ENCODE measurements at regions not wholly inside any gene's neighbourhood (a gene's known extent, or its start where the extent isn't known, plus 50 kb on each side); places are given as distances from the start of the nearest gene placed in this dataset.

DNA sequence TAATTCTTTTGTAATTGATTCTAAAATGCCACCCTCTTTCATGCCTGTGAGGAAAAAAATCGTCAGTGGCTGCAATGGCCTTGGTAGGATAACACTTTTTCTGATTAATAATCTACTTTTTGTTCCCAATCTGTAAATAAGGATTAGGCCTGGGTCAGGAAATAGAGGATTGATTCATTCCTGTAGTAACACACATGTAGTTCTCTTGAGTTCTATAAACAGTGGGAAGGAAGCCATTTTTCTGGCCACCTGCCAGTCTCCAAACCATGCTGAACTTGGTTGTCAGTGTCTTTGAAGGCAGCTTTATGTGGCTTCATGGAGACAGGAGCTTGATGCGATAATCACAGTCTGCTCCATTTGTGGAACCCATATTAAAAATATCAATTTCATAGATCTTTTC is 169.3 kb upstream of the NFE2L3 start:
- TF ChIP-seq, protein P1, sequence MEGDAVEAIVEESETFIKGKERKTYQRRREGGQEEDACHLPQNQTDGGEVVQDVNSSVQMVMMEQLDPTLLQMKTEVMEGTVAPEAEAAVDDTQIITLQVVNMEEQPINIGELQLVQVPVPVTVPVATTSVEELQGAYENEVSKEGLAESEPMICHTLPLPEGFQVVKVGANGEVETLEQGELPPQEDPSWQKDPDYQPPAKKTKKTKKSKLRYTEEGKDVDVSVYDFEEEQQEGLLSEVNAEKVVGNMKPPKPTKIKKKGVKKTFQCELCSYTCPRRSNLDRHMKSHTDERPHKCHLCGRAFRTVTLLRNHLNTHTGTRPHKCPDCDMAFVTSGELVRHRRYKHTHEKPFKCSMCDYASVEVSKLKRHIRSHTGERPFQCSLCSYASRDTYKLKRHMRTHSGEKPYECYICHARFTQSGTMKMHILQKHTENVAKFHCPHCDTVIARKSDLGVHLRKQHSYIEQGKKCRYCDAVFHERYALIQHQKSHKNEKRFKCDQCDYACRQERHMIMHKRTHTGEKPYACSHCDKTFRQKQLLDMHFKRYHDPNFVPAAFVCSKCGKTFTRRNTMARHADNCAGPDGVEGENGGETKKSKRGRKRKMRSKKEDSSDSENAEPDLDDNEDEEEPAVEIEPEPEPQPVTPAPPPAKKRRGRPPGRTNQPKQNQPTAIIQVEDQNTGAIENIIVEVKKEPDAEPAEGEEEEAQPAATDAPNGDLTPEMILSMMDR (conservative IDR thresholded peaks at IDR 0.05; ENCODE audit: low read depth) = no peak
- no peak for DNase-seq (ENCODE audit: low spot score)
- POLR2A ChIA-PET (ENCODE audit: low non-redundant PET) = no interaction called here
- no peak overlapping the region for H3K27ac ChIP-seq
- CTCF ChIA-PET = no interaction called here

DNA sequence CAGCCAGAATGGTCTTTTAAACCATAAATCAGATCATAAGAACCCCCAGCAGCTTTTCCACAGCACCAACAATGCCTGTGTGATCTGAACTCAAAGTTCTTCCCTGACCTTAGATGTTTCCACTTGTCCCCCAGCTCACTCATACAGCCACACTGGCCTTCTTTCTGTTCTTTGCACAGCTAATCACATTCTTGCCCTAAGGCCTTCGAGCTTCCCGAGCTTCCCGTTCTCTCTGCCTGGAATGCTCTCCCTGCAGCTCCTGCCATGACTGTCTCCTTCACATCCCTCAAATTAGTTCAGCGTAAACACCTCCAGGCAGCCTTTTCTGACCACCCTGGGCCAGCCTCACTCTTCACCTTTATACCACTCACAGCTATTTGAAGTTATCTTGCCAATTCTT is 166.8 kb upstream of the NFE2L3 start:
- no peak overlapping the region for H3K27ac ChIP-seq
- POLR2A ChIA-PET (ENCODE audit: low non-redundant PET) = no interaction called here
- TF ChIP-seq, protein P1 (conservative IDR thresholded peaks at IDR 0.05; ENCODE audit: low read depth) = no peak
- DNase-seq (ENCODE audit: low spot score) = no peak
- CTCF ChIA-PET = no interaction called here

DNA sequence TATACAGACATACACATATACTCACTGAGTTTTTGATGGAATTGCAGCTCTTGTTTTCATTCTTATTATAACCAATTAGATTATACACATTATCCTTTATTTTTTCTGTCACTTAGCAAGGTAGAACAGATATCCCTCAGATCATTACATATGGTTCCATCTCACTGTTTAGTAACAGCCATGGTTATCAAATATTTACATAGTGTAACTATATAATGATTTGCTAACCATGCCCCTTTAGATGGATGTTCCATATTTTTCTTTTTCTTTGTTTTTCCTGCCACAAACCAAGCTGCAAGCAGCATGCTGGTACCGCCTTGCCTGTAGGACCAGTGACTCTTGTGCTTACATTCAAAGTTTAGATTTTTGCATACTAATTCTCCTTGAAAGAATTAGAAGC is 163.4 kb upstream of the NFE2L3 start:
- POLR2A ChIA-PET (ENCODE audit: low non-redundant PET) = no interaction called here
- CTCF ChIA-PET = no interaction called here
- H3K27ac ChIP-seq = no peak overlapping the region
- TF ChIP-seq, protein P1 (conservative IDR thresholded peaks at IDR 0.05; ENCODE audit: low read depth) = no peak
- no peak for DNase-seq (ENCODE audit: low spot score)

DNA sequence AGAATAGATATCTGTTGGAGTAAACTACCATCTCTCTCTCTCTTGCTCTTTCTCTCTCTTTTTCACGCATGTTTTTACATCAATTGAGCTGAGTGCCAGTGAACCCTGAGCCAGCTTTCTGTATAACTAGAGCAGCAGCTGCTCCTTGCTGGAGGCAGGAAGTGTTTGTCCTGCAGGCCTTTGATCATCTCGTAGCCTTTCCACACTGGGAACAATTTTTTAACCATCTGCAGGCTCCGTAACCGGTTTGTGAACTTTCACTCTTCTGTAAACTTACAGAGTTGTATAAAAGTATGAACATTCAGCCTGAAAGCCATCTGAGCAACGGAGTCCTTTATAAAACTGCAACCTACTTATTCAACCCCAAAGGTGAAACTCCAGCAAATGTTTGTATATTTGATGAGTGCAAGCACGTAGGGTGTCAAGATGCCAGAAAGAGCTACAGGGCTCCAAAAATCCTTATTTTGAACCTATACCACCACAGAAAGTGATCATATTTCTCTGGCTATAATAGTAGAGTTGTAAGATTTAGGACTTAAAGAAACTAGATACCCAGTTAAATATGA is 162.8 kb upstream of the NFE2L3 start:
- TF ChIP-seq, protein P1 (conservative IDR thresholded peaks at IDR 0.05; ENCODE audit: low read depth) = no peak
- POLR2A ChIA-PET (ENCODE audit: low non-redundant PET) = no interaction called here
- H3K27ac ChIP-seq = no peak overlapping the region
- DNase-seq (ENCODE audit: low spot score) = no peak
- CTCF ChIA-PET = interaction anchor here (0.6 kb wide), 1 partner anchor 580 kb away, joined by 4 read pairs; no protein-coding TSS in a partner anchor

DNA sequence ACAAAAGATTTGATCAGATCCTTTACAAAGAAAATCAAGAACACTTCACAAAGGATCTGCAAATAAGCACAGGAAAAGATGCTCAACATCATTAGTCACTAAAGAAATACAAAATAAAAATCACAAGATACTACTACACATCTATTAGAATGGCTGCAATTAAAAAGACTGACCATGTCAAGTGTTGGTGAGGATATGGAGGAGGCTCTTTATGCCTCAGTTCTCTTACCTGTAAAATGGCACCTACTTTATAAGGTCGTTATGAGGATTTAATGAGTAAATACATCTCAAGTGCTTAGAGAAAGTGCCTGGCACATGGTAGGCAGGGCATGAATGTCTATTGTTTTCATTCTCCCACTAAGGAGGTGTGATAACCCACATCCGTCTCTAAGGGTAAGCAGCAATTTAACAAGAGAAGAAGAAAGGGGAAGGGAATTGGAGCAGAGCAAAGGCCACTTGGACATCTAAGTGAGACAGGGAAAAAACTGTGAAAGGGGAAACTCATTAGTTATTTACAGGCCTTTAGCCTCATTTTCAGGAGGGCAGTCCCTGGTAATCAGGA is 157.5 kb upstream of the NFE2L3 start:
- no peak overlapping the region for H3K27ac ChIP-seq
- ChIA-PET POLR2A (ENCODE audit: low non-redundant PET) (no interaction called here), CTCF (interaction anchor here (0.6 kb wide), 1 partner anchor 475 kb away, joined by 4 read pairs; no protein-coding TSS in a partner anchor)
- TF ChIP-seq, protein P1 (conservative IDR thresholded peaks at IDR 0.05; ENCODE audit: low read depth) = no peak
- DNase-seq (ENCODE audit: low spot score) = no peak

DNA sequence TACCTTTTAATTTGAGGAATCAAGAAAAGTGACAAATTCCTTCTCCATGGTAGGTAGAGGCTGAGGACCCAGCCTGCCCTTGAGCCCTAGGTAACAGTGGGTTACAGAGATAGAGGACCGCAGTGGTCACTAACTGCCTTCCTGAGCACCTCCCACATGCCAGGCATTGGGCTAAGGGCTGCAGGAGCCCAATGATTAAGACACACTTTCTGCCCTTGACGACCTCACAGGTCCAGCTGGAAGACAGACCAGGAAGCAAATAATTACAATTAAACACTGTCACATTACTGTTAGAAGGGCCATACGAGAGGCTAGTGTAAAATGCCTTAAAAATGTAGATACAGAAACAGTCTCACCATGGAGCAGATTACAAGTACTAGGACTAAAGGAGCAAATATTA is 156.8 kb upstream of the NFE2L3 start:
- ChIA-PET POLR2A (ENCODE audit: low non-redundant PET) (no interaction called here), CTCF (interaction anchor here (0.6 kb wide), 1 partner anchor 474 kb away, joined by 4 read pairs; no protein-coding TSS in a partner anchor)
- H3K27ac ChIP-seq = no peak overlapping the region
- DNase-seq (ENCODE audit: low spot score) = no peak
- TF ChIP-seq, protein P1 (conservative IDR thresholded peaks at IDR 0.05; ENCODE audit: low read depth) = no peak

Data from RWPE1 (cell line).